Mesenchymal stem cell (in vitro differentiated cells and primary cell): ENCODE measurements at regions not wholly inside any gene's neighbourhood (a gene's known extent, or its start where the extent isn't known, plus 50 kb on each side); places are given as distances from the start of the nearest gene placed in this dataset.

Experiments
- DNase-seq: peaks from one replicate; pipeline ENCODE4 v3.0.0-alpha.2; 2013
- H2AFZ ChIP-seq: one replicate; pipeline ENCODE4 v1.6.1; 2013; ENCODE audit warnings: low read depth, mild to moderate bottlenecking, control low read depth, inconsistent platforms, low read length, moderate library complexity
- H2AK5ac ChIP-seq: 2 replicates; pipeline ENCODE4 v1.6.1; 2013; ENCODE audit warnings: low read length, moderate library complexity, mild to moderate bottlenecking, inconsistent platforms; ENCODE audit not compliant: severe bottlenecking
- H2BK120ac ChIP-seq: one replicate; pipeline ENCODE4 v1.6.1; 2013; ENCODE audit warnings: low read depth, mild to moderate bottlenecking, inconsistent platforms, low read length, moderate library complexity
- H2BK12ac ChIP-seq, 2 experiments: one replicate each; pipeline ENCODE4 v1.6.1; 2013; ENCODE audit warnings: inconsistent platforms in 2 of 2, low read length in 2 of 2, mild to moderate bottlenecking in 2 of 2, moderate library complexity in 2 of 2, control low read depth in 1 of 2
- H2BK15ac ChIP-seq: one replicate; pipeline ENCODE4 v1.6.1; 2013; ENCODE audit warnings: mild to moderate bottlenecking, low read depth, inconsistent platforms; ENCODE audit not compliant: poor library complexity, severe bottlenecking
- H2BK5ac ChIP-seq: 2 replicates; pipeline ENCODE4 v1.6.1; 2013; ENCODE audit warnings: low read depth, mild to moderate bottlenecking, low read length, control low read depth, inconsistent platforms; ENCODE audit not compliant: poor library complexity, severe bottlenecking
- H3K14ac ChIP-seq, 2 experiments: one replicate each; pipeline ENCODE4 v1.6.1; 2013; ENCODE audit warnings: inconsistent platforms in 2 of 2, low read length in 2 of 2, control low read depth in 1 of 2, mild to moderate bottlenecking in 1 of 2, moderate library complexity in 1 of 2
- H3K18ac ChIP-seq, 2 experiments: one replicate each; pipeline ENCODE4 v1.6.1; 2013; ENCODE audit warnings: inconsistent platforms in 2 of 2, low read length in 2 of 2, control low read depth in 1 of 2, low read depth in 1 of 2, mild to moderate bottlenecking in 1 of 2
- H3K23ac ChIP-seq, 2 experiments: one replicate each; pipeline ENCODE4 v1.6.1; 2013; ENCODE audit warnings: inconsistent platforms in 2 of 2, low read length in 2 of 2, mild to moderate bottlenecking in 2 of 2, moderate library complexity in 2 of 2, control low read depth in 1 of 2
- H3K27ac ChIP-seq: 2 replicates; pipeline ENCODE4 v1.5.1; 2013; ENCODE audit warnings: mild to moderate bottlenecking, moderate library complexity, low read length, control low read depth, inconsistent platforms; ENCODE audit not compliant: poor library complexity, severe bottlenecking
- H3K27me3 ChIP-seq, 2 experiments: 2 replicates each; pipeline versions ENCODE4 v1.6.1 to v1.7.0; 2013; ENCODE audit warnings: low read length in 2 of 2, mild to moderate bottlenecking in 2 of 2, moderate library complexity in 2 of 2, control low read depth in 1 of 2, inconsistent platforms in 1 of 2; ENCODE audit not compliant: control insufficient read depth in 1 of 2, insufficient read depth in 1 of 2
- H3K36me3 ChIP-seq, 2 experiments: 2 replicates each; pipeline versions ENCODE4 v1.6.1 to v1.7.0; 2013; ENCODE audit warnings: low read length in 2 of 2, control low read depth in 1 of 2, inconsistent platforms in 1 of 2, low read depth in 1 of 2, mild to moderate bottlenecking in 1 of 2; ENCODE audit not compliant: insufficient read depth in 2 of 2, control insufficient read depth in 1 of 2
- H3K4ac ChIP-seq, 2 experiments: one replicate each; pipeline ENCODE4 v1.6.1; 2013; ENCODE audit warnings: inconsistent platforms in 2 of 2, low read length in 2 of 2, mild to moderate bottlenecking in 2 of 2, moderate library complexity in 2 of 2, control low read depth in 1 of 2, low read depth in 1 of 2
- H3K4me1 ChIP-seq: 2 replicates; pipeline ENCODE4 v1.6.1; 2013; ENCODE audit warnings: low read depth, low read length, control low read depth; ENCODE audit not compliant: control insufficient read depth, insufficient read depth
- H3K4me2 ChIP-seq: 2 replicates; pipeline ENCODE4 v1.6.1; 2013; ENCODE audit warnings: low read length, mild to moderate bottlenecking, inconsistent platforms; ENCODE audit not compliant: poor library complexity, severe bottlenecking
- H3K4me3 ChIP-seq, 2 experiments: 2 replicates each; pipeline versions ENCODE4 v1.5.1 to v1.7.0; 2013; ENCODE audit warnings: low read length in 2 of 2, mild to moderate bottlenecking in 2 of 2, control low read depth in 1 of 2, low read depth in 1 of 2; ENCODE audit not compliant: insufficient read depth in 1 of 2
- H3K79me1 ChIP-seq: replicated peaks from 2 replicates; pipeline ENCODE4 v1.6.1; 2013; ENCODE audit warnings: mild to moderate bottlenecking, control low read depth, low read length, inconsistent platforms; ENCODE audit not compliant: poor library complexity, severe bottlenecking
- H3K9ac ChIP-seq: 2 replicates; pipeline ENCODE4 v1.7.0; 2013; ENCODE audit warnings: mild to moderate bottlenecking, low read length, moderate library complexity
- H3K9me3 ChIP-seq: 2 replicates; pipeline ENCODE4 v1.7.0; 2013; ENCODE audit warnings: mild to moderate bottlenecking, low read length; ENCODE audit not compliant: control insufficient read depth
- H4K8ac ChIP-seq: one replicate; pipeline ENCODE4 v1.6.1; 2013; ENCODE audit warnings: inconsistent platforms, mild to moderate bottlenecking, low read length, moderate library complexity
- H4K91ac ChIP-seq: one replicate; pipeline ENCODE4 v1.6.1; 2013; ENCODE audit warnings: mild to moderate bottlenecking, low read length, inconsistent platforms
- WGBS: methylation state at CpG from one replicate; pipeline ENCODE4 v1.1.7; 2013; ENCODE audit warnings: mixed read lengths; 5-methylcytosine and 5-hydroxymethylcytosine counted together

DNA sequence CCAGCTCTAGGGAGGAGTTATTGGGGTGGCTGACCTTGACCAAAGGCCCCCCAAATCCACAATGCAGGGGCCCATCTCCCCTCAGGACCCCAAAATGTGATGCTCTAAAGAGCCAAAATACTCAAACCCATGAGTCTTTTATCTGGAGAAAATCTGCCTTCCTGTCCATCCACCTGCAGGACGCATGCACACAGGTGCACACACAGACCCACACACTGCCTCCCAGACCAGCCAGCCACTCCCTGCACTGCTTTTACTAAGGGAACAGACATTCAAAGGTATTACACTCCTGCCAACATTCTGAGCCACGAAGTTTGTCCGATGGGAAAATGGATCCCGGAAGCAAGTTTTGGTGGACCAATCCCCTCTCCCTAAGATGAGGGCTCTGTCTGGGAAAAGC, 76.1 kb upstream of the CDH5 start:
- Histone ChIP-seq H3K27ac (no peak overlapping the region), H3K18ac (no peak overlapping the region), H3K23ac (no peak overlapping the region), H3K9ac (no peak overlapping the region), H3K4me2 (no peak overlapping the region), H2BK15ac (no peak overlapping the region), H2BK5ac (no peak overlapping the region), H3K79me1 (no peaks in the 10 kb centered on the region), H3K9me3 (no peaks in the 10 kb centered on the region), H3K27me3 (peaks cover 32% of the 10 kb centered on the region in 2 experiments), H4K8ac (no peak overlapping the region), H3K4me3 (no peak overlapping the region), H3K4ac (no peak overlapping the region), H2AFZ (no peak overlapping the region), H3K4me1 (no peaks in the 10 kb centered on the region), H3K14ac (no peak overlapping the region), H2BK120ac (no peak overlapping the region), H3K36me3 (no peaks in the 10 kb centered on the region), H2AK5ac (no peak overlapping the region), H4K91ac (no peak overlapping the region), H2BK12ac (no peak overlapping the region)
- 96% methylated on average over 4 of the region's 4 CpGs for WGBS
- DNase-seq: no peak

- Histone ChIP-seq H3K4me3 (no peak overlapping the region), H3K27ac (no peak overlapping the region), H3K36me3 (no peaks in the 10 kb centered on the region), H3K4me2 (no peak overlapping the region), H3K27me3 (peaks cover 28 to 30% of the 10 kb centered on the region in 2 experiments), H3K18ac (no peak overlapping the region), H2BK15ac (no peak overlapping the region), H2BK12ac (no peak overlapping the region), H3K23ac (no peak overlapping the region), H2BK120ac (no peak overlapping the region), H3K14ac (no peak overlapping the region), H2AK5ac (no peak overlapping the region), H3K79me1 (no peaks in the 10 kb centered on the region), H4K8ac (no peak overlapping the region), H4K91ac (no peak overlapping the region), H3K4ac (no peak overlapping the region), H2AFZ (no peak overlapping the region), H3K9ac (no peak overlapping the region), H3K9me3 (no peaks in the 10 kb centered on the region), H2BK5ac (no peak overlapping the region), H3K4me1 (no peaks in the 10 kb centered on the region)
- WGBS: 81% methylated on average over 6 of the region's 6 CpGs
- DNase-seq: no peak
These were observed 76.5 kb upstream of the CDH5 start for GRCh38 chr16:66289986-66290385.

DNA sequence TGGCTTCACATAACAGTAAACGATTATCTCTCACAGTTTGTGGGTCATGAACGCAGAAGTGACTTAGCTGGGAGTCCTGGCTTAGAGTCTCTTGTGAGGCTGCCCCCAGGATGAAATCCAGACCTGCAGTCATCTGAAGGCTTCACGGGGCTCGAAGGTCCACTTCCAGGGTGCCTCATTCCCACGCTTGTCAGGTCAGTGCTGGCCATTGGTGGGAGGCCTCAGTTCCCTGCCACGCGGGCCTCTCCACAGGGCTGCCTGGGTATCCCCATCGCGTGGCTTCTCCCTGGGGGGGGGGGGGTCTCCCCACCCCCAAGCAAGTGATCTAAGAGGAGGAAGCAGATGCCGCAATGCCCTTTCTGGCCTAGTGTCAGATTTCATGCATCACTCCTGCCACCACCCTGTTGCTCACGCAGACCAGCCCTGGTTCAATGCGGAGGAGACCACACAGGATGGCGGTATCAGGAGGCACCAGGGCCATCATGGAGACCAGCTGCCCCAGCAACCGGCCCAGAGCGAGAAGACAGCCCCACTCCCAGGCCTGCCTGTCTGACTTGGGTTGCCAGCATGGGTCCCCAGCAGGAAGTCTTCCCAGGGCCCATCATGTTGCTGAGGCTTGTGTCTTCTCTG, 77.3 kb upstream of the CDH5 start:
- no peaks in the 10 kb centered on the region for H3K79me1 ChIP-seq
- no peak overlapping the region for H4K8ac ChIP-seq
- H2BK12ac ChIP-seq: no peak overlapping the region
- H3K18ac ChIP-seq: no peak overlapping the region
- H3K27ac ChIP-seq: no peak overlapping the region
- WGBS: 93% methylated on average over 15 of the region's 15 CpGs
- no peak overlapping the region for H2BK5ac ChIP-seq
- H3K23ac ChIP-seq: no peak overlapping the region
- H3K36me3 ChIP-seq: no peaks in the 10 kb centered on the region
- no peak overlapping the region for H2BK120ac ChIP-seq
- H3K27me3 ChIP-seq: peaks cover 20 to 21% of the 10 kb centered on the region in 2 experiments
- H3K4me2 ChIP-seq: no peak overlapping the region
- H3K4me1 ChIP-seq: no peaks in the 10 kb centered on the region
- no peak overlapping the region for H3K9ac ChIP-seq
- H3K9me3 ChIP-seq: no peaks in the 10 kb centered on the region
- no peak overlapping the region for H4K91ac ChIP-seq
- no peak overlapping the region for H2AFZ ChIP-seq
- no peak for DNase-seq
- no peak overlapping the region for H3K4ac ChIP-seq
- no peak overlapping the region for H2BK15ac ChIP-seq
- H3K4me3 ChIP-seq: no peak overlapping the region
- H3K14ac ChIP-seq: no peak overlapping the region
- H2AK5ac ChIP-seq: no peak overlapping the region

GRCh38 chr16:66287926-66288325, 78.6 kb upstream of the CDH5 start:
- Histone ChIP-seq H2AFZ (no peak overlapping the region), H3K18ac (no peak overlapping the region), H4K91ac (no peak overlapping the region), H4K8ac (no peak overlapping the region), H3K27ac (no peak overlapping the region), H3K4me2 (no peak overlapping the region), H3K23ac (no peak overlapping the region), H2AK5ac (no peak overlapping the region), H3K27me3 (peaks cover 7 to 10% of the 10 kb centered on the region in 2 experiments), H3K14ac (peak overlapping the region in 1 of 2 experiments; percentile 20), H3K4ac (no peak overlapping the region), H3K4me3 (no peak overlapping the region), H3K9ac (no peak overlapping the region), H2BK5ac (no peak overlapping the region), H3K79me1 (no peaks in the 10 kb centered on the region), H3K9me3 (no peaks in the 10 kb centered on the region), H2BK120ac (no peak overlapping the region), H2BK15ac (no peak overlapping the region), H2BK12ac (no peak overlapping the region), H3K4me1 (no peaks in the 10 kb centered on the region), H3K36me3 (no peaks in the 10 kb centered on the region)
- WGBS: 96% methylated on average over 2 of the region's 2 CpGs
- no peak for DNase-seq
